NOMO-1 (cell line): ENCODE measurements at regions not wholly inside any gene's neighbourhood (a gene's known extent, or its start where the extent isn't known, plus 50 kb on each side); places are given as distances from the start of the nearest gene placed in this dataset.

Source experiments
- DNase-seq, 2 experiments: peaks; one replicate each; lab custom pipeline; 2025; ENCODE audit not compliant: unreplicated experiment in 2 of 2; lab: John Stamatoyannopoulos, UW

- DNase-seq, result no peak
Observed at GRCh38 chr11:91967026-91967690, 257.5 kb upstream of the FAT3 start.

GRCh38 chr11:91966368-91966767 is 258.2 kb upstream of the FAT3 start:
- DNase-seq, result no peak

GRCh38 chr11:91960770-91961169 is 263.8 kb upstream of the FAT3 start:
- DNase-seq, result no peak

GRCh38 chr11:91959411-91959810 is 265.2 kb upstream of the FAT3 start:
- DNase-seq, result no peak

- DNase-seq, result no peak
Observed at GRCh38 chr11:91956711-91957110, 267.9 kb upstream of the FAT3 start.

GRCh38 chr11:91955206-91955605 is 269.4 kb upstream of the FAT3 start:
- DNase-seq, result no peak

GRCh38 chr11:91952056-91952455 is 272.6 kb upstream of the FAT3 start:
- DNase-seq, result no peak

- no peak for DNase-seq
Observed at GRCh38 chr11:91947215-91947820, 277.3 kb upstream of the FAT3 start.

- DNase-seq, result no peak
Observed at GRCh38 chr11:91946397-91946951, 278.1 kb upstream of the FAT3 start.

- DNase-seq, result no peak
Observed at GRCh38 chr11:91935120-91935519, 289.5 kb upstream of the FAT3 start.

- DNase-seq, result no peak
Observed at GRCh38 chr11:91932151-91932821, 292.3 kb upstream of the FAT3 start.

GRCh38 chr11:91927448-91927847 is 297.2 kb upstream of the FAT3 start:
- DNase-seq, result no peak

- DNase-seq, result no peak
Observed at GRCh38 chr11:91926965-91927364, 297.7 kb upstream of the FAT3 start.

- no peak for DNase-seq
Observed at GRCh38 chr11:91922846-91923245, 301.8 kb upstream of the FAT3 start.

- no peak for DNase-seq
Observed at GRCh38 chr11:91921974-91922373, 302.6 kb upstream of the FAT3 start.

GRCh38 chr11:91913407-91913806 is 311.2 kb upstream of the FAT3 start:
- no peak for DNase-seq

GRCh38 chr11:91912322-91912721 is 312.3 kb upstream of the FAT3 start:
- DNase-seq, result no peak

- no peak for DNase-seq
Observed at GRCh38 chr11:91906871-91907624, 317.6 kb upstream of the FAT3 start.

- no peak for DNase-seq
Observed at GRCh38 chr11:91904792-91905785, 319.5 kb upstream of the FAT3 start.

- no peak for DNase-seq
Observed at GRCh38 chr11:91902312-91902711, 322.3 kb upstream of the FAT3 start.
